ENCODE measurements at regions not wholly inside any gene's neighbourhood (a gene's known extent, or its start where the extent isn't known, plus 50 kb on each side); places are given as distances from the start of the nearest gene placed in this dataset.

GRCh38 chr2:224308272-224308911, 93.5 kb downstream of the FAM124B start:
- Histone ChIP-seq H3K9me3 (ENCODE audit: control insufficient read depth, low read depth, low read length) (no peaks in the 10 kb centered on the region), H2BK5ac (ENCODE audit: insufficient read length, low read length) (no peak overlapping the region), H3K18ac (ENCODE audit: insufficient read length, low read depth, low read length) (no peak overlapping the region), H3K9ac (ENCODE audit: extremely low read depth, insufficient read length, low read length) (no peak overlapping the region), H4K8ac (replicated peaks; ENCODE audit: insufficient read length, low read depth, low read length) (no peak overlapping the region), H3K56ac (ENCODE audit: insufficient read length, low read depth, low read length) (no peak overlapping the region), H2BK15ac (ENCODE audit: low read depth, low read length) (no peak overlapping the region), H4K91ac (ENCODE audit: insufficient read length, low read depth, low read length) (no peak overlapping the region), H2BK20ac (ENCODE audit: low read depth, low read length, poor library complexity, severe bottlenecking) (no peak overlapping the region), H3K14ac (ENCODE audit: insufficient read depth, low read length) (no peak overlapping the region), H3K4me1 (ENCODE audit: insufficient read depth, low read length) (no peaks in the 10 kb centered on the region), H3K4me2 (ENCODE audit: insufficient read depth, insufficient read length, low read length) (no peak overlapping the region), H2BK12ac (ENCODE audit: insufficient read length, low read depth, low read length) (no peak overlapping the region), H2BK120ac (ENCODE audit: low read depth, low read length, poor library complexity, severe bottlenecking) (no peak overlapping the region), H3K27ac (ENCODE audit: insufficient read length, low read depth, low read length) (no peak overlapping the region), H2AK5ac (ENCODE audit: insufficient read length, low read length) (no peak overlapping the region), H3K4ac (ENCODE audit: low read depth, low read length) (no peak overlapping the region), H3K23me2 (ENCODE audit: insufficient read length, low read depth, low read length, poor library complexity, severe bottlenecking) (no peaks in the 10 kb centered on the region), H2AFZ (ENCODE audit: low read length) (no peak overlapping the region), H3T11ph (ENCODE audit: low read length) (no peak overlapping the region), H3K79me2 (ENCODE audit: insufficient read depth, low read length) (no peaks in the 10 kb centered on the region), H3K79me1 (ENCODE audit: insufficient read depth, low read depth, low read length, poor library complexity, severe bottlenecking) (no peaks in the 10 kb centered on the region), H4K5ac (ENCODE audit: insufficient read length, low read depth, low read length) (no peak overlapping the region), H4K20me1 (ENCODE audit: control insufficient read depth, insufficient read depth, insufficient read length) (no peaks in the 10 kb centered on the region), H3K27me3 (ENCODE audit: insufficient read depth, low read length) (no peaks in the 10 kb centered on the region), H3K23ac (ENCODE audit: insufficient read length, low read depth, low read length) (no peak overlapping the region)
- no peak for TF ChIP-seq CTCF (conservative IDR thresholded peaks at IDR 0.05)
- Mint-ChIP-seq H3K4me3 (no peak overlapping the region), H3K9me3 (no peaks in the 10 kb centered on the region), H3K36me3 (ENCODE audit: insufficient read depth in 1 of 3, low read depth in 3 of 3) (no peaks in the 10 kb centered on the region), H3K27me3 (ENCODE audit: low read depth) (no peaks in the 10 kb centered on the region), H3K4me1 (peaks cover 2 to 15% of the 10 kb centered on the region in 2 experiments; a peak in 3 of 4 replicates), H3K27ac (no peak overlapping the region)
- WGBS (ENCODE audit: extremely low coverage, insufficient read length, low lambda C conversion rate) = no CpG with 5 or more reads among the region's 2 CpGs
- no peak for DNase-seq

Data from H9 (cell line).